ENCODE measurements at regions not wholly inside any gene's neighbourhood (a gene's known extent, or its start where the extent isn't known, plus 50 kb on each side); places are given as distances from the start of the nearest gene placed in this dataset.

DNA sequence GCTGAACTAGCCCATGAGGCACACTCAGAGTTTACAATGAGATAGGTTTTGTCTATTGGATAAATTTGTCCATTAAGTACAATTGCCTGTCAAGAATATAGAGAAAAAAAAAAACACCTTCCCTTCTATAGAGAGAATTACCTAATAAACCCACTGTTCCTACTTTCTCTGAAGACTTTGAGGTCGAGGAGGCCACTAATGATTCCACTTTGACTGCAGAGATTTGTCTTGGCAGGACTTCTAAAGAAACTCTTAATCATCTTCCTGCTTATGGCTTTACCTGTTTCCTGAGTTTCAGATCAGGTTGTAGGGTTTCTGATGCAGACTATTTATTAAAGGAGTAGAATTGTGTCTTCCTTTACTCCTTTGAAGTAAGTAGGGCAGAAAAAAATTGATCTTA is 342.4 kb upstream of the KCNMB2 start:
- Mint-ChIP-seq H3K9me3 (peaks cover 15% of the 10 kb centered on the region), H3K27ac (no peak overlapping the region), H3K4me3 (no peak overlapping the region), H3K27me3 (ENCODE audit: low read depth, poor library complexity) (peaks cover 5% of the 10 kb centered on the region), H3K4me1 (peaks cover 23% of the 10 kb centered on the region), H3K36me3 (ENCODE audit: low read depth) (peaks cover 13% of the 10 kb centered on the region)
- TF ChIP-seq CTCF (IDR thresholded peaks at IDR 0.05), result no peak
- DNase-seq, result no peak

DNA sequence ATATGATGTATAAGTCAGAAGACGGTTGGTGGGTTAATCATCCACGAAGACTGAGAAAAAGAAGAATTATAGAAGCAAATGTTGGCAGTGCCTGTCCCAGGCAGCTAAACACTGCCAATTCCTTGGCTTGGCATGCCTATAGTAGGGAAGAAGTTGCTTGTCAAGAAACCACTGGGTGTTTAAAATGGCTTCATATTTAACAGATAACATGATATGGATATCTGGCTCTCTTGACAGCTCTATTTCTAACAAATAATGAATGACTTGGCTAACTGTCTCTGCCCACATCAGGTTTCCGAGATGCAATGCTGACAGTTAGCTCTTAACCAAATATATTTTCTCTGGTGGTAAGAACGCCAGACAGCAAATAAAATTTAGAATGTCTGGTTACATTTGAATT is 341.7 kb upstream of the KCNMB2 start:
- Mint-ChIP-seq H3K4me3 (no peak overlapping the region), H3K36me3 (ENCODE audit: low read depth) (peaks cover 13% of the 10 kb centered on the region), H3K27me3 (ENCODE audit: low read depth, poor library complexity) (peaks cover 5% of the 10 kb centered on the region), H3K4me1 (peaks cover 21% of the 10 kb centered on the region), H3K9me3 (peaks cover 15% of the 10 kb centered on the region), H3K27ac (no peak overlapping the region)
- DNase-seq, result no peak
- no peak for TF ChIP-seq CTCF (IDR thresholded peaks at IDR 0.05)

DNA sequence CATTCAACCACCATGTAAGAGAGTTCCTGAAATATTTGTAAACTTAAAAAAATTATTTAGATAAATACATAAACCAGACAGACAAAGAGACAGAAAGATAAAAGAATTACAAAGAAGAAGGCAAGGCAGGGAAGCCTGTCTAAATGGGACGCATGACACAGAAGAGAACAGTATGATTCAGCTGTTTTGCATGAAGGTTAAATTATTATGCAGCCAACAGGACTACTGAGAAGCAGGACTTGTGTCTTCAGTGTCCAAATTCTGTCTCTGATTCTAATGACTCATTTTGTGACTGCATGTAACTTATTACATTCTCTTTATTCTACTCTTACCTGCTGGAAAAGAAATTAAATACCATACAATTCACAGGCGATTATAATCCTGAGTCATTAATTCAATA is 340.4 kb upstream of the KCNMB2 start:
- Mint-ChIP-seq H3K27ac (no peak overlapping the region), H3K4me1 (peaks cover 10% of the 10 kb centered on the region), H3K9me3 (peaks cover 15% of the 10 kb centered on the region), H3K4me3 (no peak overlapping the region), H3K27me3 (ENCODE audit: low read depth, poor library complexity) (peaks cover 5% of the 10 kb centered on the region), H3K36me3 (ENCODE audit: low read depth) (peaks cover 18% of the 10 kb centered on the region)
- no peak for DNase-seq
- no peak for TF ChIP-seq CTCF (IDR thresholded peaks at IDR 0.05)

- no peak for DNase-seq
- Mint-ChIP-seq H3K36me3 (ENCODE audit: low read depth) (peaks cover 16% of the 10 kb centered on the region), H3K27ac (no peak overlapping the region), H3K9me3 (peaks cover 4% of the 10 kb centered on the region), H3K27me3 (ENCODE audit: low read depth, poor library complexity) (peaks cover 5% of the 10 kb centered on the region), H3K4me1 (peaks cover 24% of the 10 kb centered on the region), H3K4me3 (no peak overlapping the region)
- no peak for TF ChIP-seq CTCF (IDR thresholded peaks at IDR 0.05)
These were observed 337.9 kb upstream of the KCNMB2 start for GRCh38 chr3:178198329-178198728.

GRCh38 chr3:178200316-178200715 is 335.9 kb upstream of the KCNMB2 start:
- Mint-ChIP-seq H3K27ac (no peak overlapping the region), H3K27me3 (ENCODE audit: low read depth, poor library complexity) (peaks cover 5% of the 10 kb centered on the region), H3K36me3 (ENCODE audit: low read depth) (peaks cover 16% of the 10 kb centered on the region), H3K4me1 (peaks cover 39% of the 10 kb centered on the region), H3K9me3 (peaks cover 4% of the 10 kb centered on the region), H3K4me3 (no peak overlapping the region)
- no peak for TF ChIP-seq CTCF (IDR thresholded peaks at IDR 0.05)
- no peak for DNase-seq

DNA sequence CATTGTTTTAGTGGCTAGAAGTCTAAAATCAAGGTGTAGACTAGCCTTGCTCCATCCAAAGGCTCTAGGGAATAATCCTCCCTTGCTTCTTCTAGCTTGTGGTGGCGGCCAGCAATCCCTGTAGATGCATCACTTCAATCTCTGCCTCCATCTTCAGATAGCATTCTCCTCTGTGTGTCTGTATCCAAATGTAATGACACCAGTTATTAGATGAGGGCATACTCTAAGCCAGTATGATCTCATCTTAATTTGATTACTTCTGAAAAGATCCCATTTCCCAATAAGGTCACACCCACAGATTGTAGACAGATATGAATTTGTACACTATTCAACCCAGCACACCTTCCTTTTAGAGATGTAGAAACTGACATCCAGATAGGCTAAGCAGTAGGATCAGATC is 334.5 kb upstream of the KCNMB2 start:
- Mint-ChIP-seq H3K27ac (no peak overlapping the region), H3K27me3 (ENCODE audit: low read depth, poor library complexity) (peaks cover 5% of the 10 kb centered on the region), H3K9me3 (peaks cover 4% of the 10 kb centered on the region), H3K4me1 (peaks cover 51% of the 10 kb centered on the region), H3K36me3 (ENCODE audit: low read depth) (peaks cover 16% of the 10 kb centered on the region), H3K4me3 (no peak overlapping the region)
- DNase-seq, result no peak
- TF ChIP-seq CTCF (IDR thresholded peaks at IDR 0.05), result no peak
